Mesenchymal stem cell (in vitro differentiated cells and primary cell): ENCODE measurements at regions not wholly inside any gene's neighbourhood (a gene's known extent, or its start where the extent isn't known, plus 50 kb on each side); places are given as distances from the start of the nearest gene placed in this dataset.
A peak's percentile ranks its signal among the peaks of the same experiment; 100 is the strongest.

Experiments used
- DNase-seq: peaks from one replicate; pipeline ENCODE4 v3.0.0-alpha.2; 2013
- H2AFZ ChIP-seq: one replicate; pipeline ENCODE4 v1.6.1; 2013; ENCODE audit warnings: low read depth, mild to moderate bottlenecking, control low read depth, inconsistent platforms, low read length, moderate library complexity
- H2AK5ac ChIP-seq: 2 replicates; pipeline ENCODE4 v1.6.1; 2013; ENCODE audit warnings: low read length, moderate library complexity, mild to moderate bottlenecking, inconsistent platforms; ENCODE audit not compliant: severe bottlenecking
- H2BK120ac ChIP-seq: one replicate; pipeline ENCODE4 v1.6.1; 2013; ENCODE audit warnings: low read depth, mild to moderate bottlenecking, inconsistent platforms, low read length, moderate library complexity
- H2BK12ac ChIP-seq, 2 experiments: one replicate each; pipeline ENCODE4 v1.6.1; 2013; ENCODE audit warnings: inconsistent platforms in 2 of 2, low read length in 2 of 2, mild to moderate bottlenecking in 2 of 2, moderate library complexity in 2 of 2, control low read depth in 1 of 2
- H2BK15ac ChIP-seq: one replicate; pipeline ENCODE4 v1.6.1; 2013; ENCODE audit warnings: mild to moderate bottlenecking, low read depth, inconsistent platforms; ENCODE audit not compliant: poor library complexity, severe bottlenecking
- H2BK5ac ChIP-seq: 2 replicates; pipeline ENCODE4 v1.6.1; 2013; ENCODE audit warnings: low read depth, mild to moderate bottlenecking, low read length, control low read depth, inconsistent platforms; ENCODE audit not compliant: poor library complexity, severe bottlenecking
- H3K14ac ChIP-seq, 2 experiments: one replicate each; pipeline ENCODE4 v1.6.1; 2013; ENCODE audit warnings: inconsistent platforms in 2 of 2, low read length in 2 of 2, control low read depth in 1 of 2, mild to moderate bottlenecking in 1 of 2, moderate library complexity in 1 of 2
- H3K18ac ChIP-seq, 2 experiments: one replicate each; pipeline ENCODE4 v1.6.1; 2013; ENCODE audit warnings: inconsistent platforms in 2 of 2, low read length in 2 of 2, control low read depth in 1 of 2, low read depth in 1 of 2, mild to moderate bottlenecking in 1 of 2
- H3K23ac ChIP-seq, 2 experiments: one replicate each; pipeline ENCODE4 v1.6.1; 2013; ENCODE audit warnings: inconsistent platforms in 2 of 2, low read length in 2 of 2, mild to moderate bottlenecking in 2 of 2, moderate library complexity in 2 of 2, control low read depth in 1 of 2
- H3K27ac ChIP-seq: 2 replicates; pipeline ENCODE4 v1.5.1; 2013; ENCODE audit warnings: mild to moderate bottlenecking, moderate library complexity, low read length, control low read depth, inconsistent platforms; ENCODE audit not compliant: poor library complexity, severe bottlenecking
- H3K27me3 ChIP-seq, 2 experiments: 2 replicates each; pipeline versions ENCODE4 v1.6.1 to v1.7.0; 2013; ENCODE audit warnings: low read length in 2 of 2, mild to moderate bottlenecking in 2 of 2, moderate library complexity in 2 of 2, control low read depth in 1 of 2, inconsistent platforms in 1 of 2; ENCODE audit not compliant: control insufficient read depth in 1 of 2, insufficient read depth in 1 of 2
- H3K36me3 ChIP-seq, 2 experiments: 2 replicates each; pipeline versions ENCODE4 v1.6.1 to v1.7.0; 2013; ENCODE audit warnings: low read length in 2 of 2, control low read depth in 1 of 2, inconsistent platforms in 1 of 2, low read depth in 1 of 2, mild to moderate bottlenecking in 1 of 2; ENCODE audit not compliant: insufficient read depth in 2 of 2, control insufficient read depth in 1 of 2
- H3K4ac ChIP-seq, 2 experiments: one replicate each; pipeline ENCODE4 v1.6.1; 2013; ENCODE audit warnings: inconsistent platforms in 2 of 2, low read length in 2 of 2, mild to moderate bottlenecking in 2 of 2, moderate library complexity in 2 of 2, control low read depth in 1 of 2, low read depth in 1 of 2
- H3K4me1 ChIP-seq: 2 replicates; pipeline ENCODE4 v1.6.1; 2013; ENCODE audit warnings: low read depth, low read length, control low read depth; ENCODE audit not compliant: control insufficient read depth, insufficient read depth
- H3K4me2 ChIP-seq: 2 replicates; pipeline ENCODE4 v1.6.1; 2013; ENCODE audit warnings: low read length, mild to moderate bottlenecking, inconsistent platforms; ENCODE audit not compliant: poor library complexity, severe bottlenecking
- H3K4me3 ChIP-seq, 2 experiments: 2 replicates each; pipeline versions ENCODE4 v1.5.1 to v1.7.0; 2013; ENCODE audit warnings: low read length in 2 of 2, mild to moderate bottlenecking in 2 of 2, control low read depth in 1 of 2, low read depth in 1 of 2; ENCODE audit not compliant: insufficient read depth in 1 of 2
- H3K79me1 ChIP-seq: replicated peaks from 2 replicates; pipeline ENCODE4 v1.6.1; 2013; ENCODE audit warnings: mild to moderate bottlenecking, control low read depth, low read length, inconsistent platforms; ENCODE audit not compliant: poor library complexity, severe bottlenecking
- H3K9ac ChIP-seq: 2 replicates; pipeline ENCODE4 v1.7.0; 2013; ENCODE audit warnings: mild to moderate bottlenecking, low read length, moderate library complexity
- H3K9me3 ChIP-seq: 2 replicates; pipeline ENCODE4 v1.7.0; 2013; ENCODE audit warnings: mild to moderate bottlenecking, low read length; ENCODE audit not compliant: control insufficient read depth
- H4K8ac ChIP-seq: one replicate; pipeline ENCODE4 v1.6.1; 2013; ENCODE audit warnings: inconsistent platforms, mild to moderate bottlenecking, low read length, moderate library complexity
- H4K91ac ChIP-seq: one replicate; pipeline ENCODE4 v1.6.1; 2013; ENCODE audit warnings: mild to moderate bottlenecking, low read length, inconsistent platforms
- WGBS: methylation state at CpG from one replicate; pipeline ENCODE4 v1.1.7; 2013; ENCODE audit warnings: mixed read lengths; 5-methylcytosine and 5-hydroxymethylcytosine counted together

GRCh38 chr5:35461530-35461929, 156.1 kb upstream of the SPEF2 start:
- Histone ChIP-seq H3K23ac (no peak overlapping the region), H3K18ac (no peak overlapping the region), H3K27ac (no peak overlapping the region), H2AK5ac (no peak overlapping the region), H3K4me2 (no peak overlapping the region), H2BK15ac (no peak overlapping the region), H3K27me3 (no peaks in the 10 kb centered on the region), H3K14ac (no peak overlapping the region), H3K4me1 (no peaks in the 10 kb centered on the region), H2BK5ac (no peak overlapping the region), H3K4ac (no peak overlapping the region), H4K91ac (no peak overlapping the region), H3K9ac (no peak overlapping the region), H3K79me1 (no peaks in the 10 kb centered on the region), H3K36me3 (no peaks in the 10 kb centered on the region), H2AFZ (no peak overlapping the region), H3K4me3 (no peak overlapping the region), H2BK12ac (no peak overlapping the region), H4K8ac (no peak overlapping the region), H2BK120ac (no peak overlapping the region), H3K9me3 (no peaks in the 10 kb centered on the region)
- 49% methylated on average over 2 of the region's 2 CpGs for whole genome bisulfite sequencing
- no peak for DNase-seq

GRCh38 chr5:35458824-35459207, 158.8 kb upstream of the SPEF2 start:
- no peaks in the 10 kb centered on the region for H3K4me1 ChIP-seq
- no peak overlapping the region for H3K4me3 ChIP-seq
- no peak overlapping the region for H2BK5ac ChIP-seq
- H3K36me3 ChIP-seq, result no peaks in the 10 kb centered on the region
- H3K79me1 ChIP-seq, result no peaks in the 10 kb centered on the region
- no peak overlapping the region for H3K14ac ChIP-seq
- no peaks in the 10 kb centered on the region for H3K9me3 ChIP-seq
- H2AK5ac ChIP-seq, result no peak overlapping the region
- H4K91ac ChIP-seq, result no peak overlapping the region
- H3K18ac ChIP-seq, result no peak overlapping the region
- no peak overlapping the region for H3K4ac ChIP-seq
- no peak overlapping the region for H2AFZ ChIP-seq
- no peak overlapping the region for H3K27ac ChIP-seq
- peak; percentile 24 for DNase-seq
- no peak overlapping the region for H4K8ac ChIP-seq
- no peak overlapping the region for H3K4me2 ChIP-seq
- H3K9ac ChIP-seq, result no peak overlapping the region
- WGBS, result 25% methylated on average over 1 of the region's 1 CpG
- no peak overlapping the region for H2BK15ac ChIP-seq
- no peak overlapping the region for H3K23ac ChIP-seq
- H3K27me3 ChIP-seq, result no peaks in the 10 kb centered on the region
- no peak overlapping the region for H2BK120ac ChIP-seq
- H2BK12ac ChIP-seq, result no peak overlapping the region

GRCh38 chr5:35457912-35458823, 159.5 kb upstream of the SPEF2 start:
- no peak overlapping the region for H3K14ac ChIP-seq
- no peak overlapping the region for H2BK5ac ChIP-seq
- no peak overlapping the region for H2BK12ac ChIP-seq
- H3K27me3 ChIP-seq, result no peaks in the 10 kb centered on the region
- no peak overlapping the region for H3K9ac ChIP-seq
- H2BK120ac ChIP-seq, result no peak overlapping the region
- no peaks in the 10 kb centered on the region for H3K36me3 ChIP-seq
- no peak for DNase-seq
- H3K4me1 ChIP-seq, result no peaks in the 10 kb centered on the region
- 63% methylated on average over 5 of the region's 5 CpGs for WGBS
- H3K79me1 ChIP-seq, result no peaks in the 10 kb centered on the region
- H3K23ac ChIP-seq, result no peak overlapping the region
- H3K27ac ChIP-seq, result no peak overlapping the region
- H2BK15ac ChIP-seq, result no peak overlapping the region
- H4K8ac ChIP-seq, result no peak overlapping the region
- no peak overlapping the region for H2AFZ ChIP-seq
- H3K4ac ChIP-seq, result no peak overlapping the region
- no peak overlapping the region for H4K91ac ChIP-seq
- no peaks in the 10 kb centered on the region for H3K9me3 ChIP-seq
- H3K4me2 ChIP-seq, result no peak overlapping the region
- no peak overlapping the region for H2AK5ac ChIP-seq
- H3K4me3 ChIP-seq, result no peak overlapping the region
- H3K18ac ChIP-seq, result no peak overlapping the region

GRCh38 chr5:35456506-35456905, 161.2 kb upstream of the SPEF2 start:
- Histone ChIP-seq H2BK12ac (no peak overlapping the region), H3K4me2 (no peak overlapping the region), H3K18ac (no peak overlapping the region), H3K9me3 (no peaks in the 10 kb centered on the region), H3K4ac (no peak overlapping the region), H3K9ac (no peak overlapping the region), H3K36me3 (no peaks in the 10 kb centered on the region), H3K4me3 (no peak overlapping the region), H3K27me3 (no peaks in the 10 kb centered on the region), H3K4me1 (no peaks in the 10 kb centered on the region), H3K27ac (no peak overlapping the region), H2AK5ac (no peak overlapping the region), H3K14ac (no peak overlapping the region), H3K79me1 (no peaks in the 10 kb centered on the region), H2BK120ac (no peak overlapping the region), H2AFZ (no peak overlapping the region), H4K8ac (no peak overlapping the region), H3K23ac (no peak overlapping the region), H4K91ac (no peak overlapping the region), H2BK15ac (no peak overlapping the region), H2BK5ac (no peak overlapping the region)
- no peak for DNase-seq
- 61% methylated on average over 1 of the region's 1 CpG for WGBS
